Stimulated activated naive B cell treated with anti-CD40 and anti-IgM and Interleukin-4, amounts not matched to agents 10 μg/mL and 1 μg/mL and 100 μg/mL, for 72 hours (primary cell): ENCODE measurements at regions not wholly inside any gene's neighbourhood (a gene's known extent, or its start where the extent isn't known, plus 50 kb on each side); places are given as distances from the start of the nearest gene placed in this dataset.
A peak's percentile ranks its signal among the peaks of the same experiment; 100 is the strongest.

Experiments used
- ATAC-seq, 2 donors: fragments of 150-1000 bp; cut with Tn5 transposase; replicated peaks; 2 replicates each; pipeline ENCODE4 v1.10.0; 2021; ENCODE audit warnings: moderate library complexity in 1 of 2
- DNase-seq: peaks from one replicate; pipeline ENCODE4 v3.0.0; 2021
- H3K27ac Mint-ChIP-seq: one replicate; pipeline ENCODE4 v1.8.0; 2022; ENCODE audit warnings: mild to moderate bottlenecking, mixed read lengths
- H3K27me3 Mint-ChIP-seq, 2 donors: one replicate each; pipeline ENCODE4 v1.8.0; 2022; ENCODE audit warnings: mixed read lengths in 2 of 2
- H3K36me3 Mint-ChIP-seq, 2 donors: one replicate each; pipeline ENCODE4 v1.8.0; 2022; ENCODE audit warnings: mixed read lengths in 2 of 2, mild to moderate bottlenecking in 1 of 2
- H3K4me1 Mint-ChIP-seq, 2 donors: one replicate each; pipeline ENCODE4 v1.8.0; 2022; ENCODE audit warnings: mixed read lengths in 2 of 2, mild to moderate bottlenecking in 1 of 2
- H3K4me3 Mint-ChIP-seq, 2 donors: one replicate each; pipeline ENCODE4 v1.8.0; 2022; ENCODE audit warnings: mild to moderate bottlenecking in 2 of 2, mixed read lengths in 2 of 2, moderate library complexity in 1 of 2
- H3K9me3 Mint-ChIP-seq, 2 donors: one replicate each; pipeline ENCODE4 v1.8.0; 2022; ENCODE audit warnings: mixed read lengths in 2 of 2, mild to moderate bottlenecking in 1 of 2

- Mint-ChIP-seq H3K4me3 (no peak overlapping the region), H3K9me3 (no peaks in the 10 kb centered on the region), H3K27me3 (peaks cover 0 to 9% of the 10 kb centered on the region in 2 donors), H3K4me1 (peaks cover 1 to 5% of the 10 kb centered on the region in 2 donors), H3K27ac (no peak overlapping the region), H3K36me3 (no peaks in the 10 kb centered on the region)
- peak; percentile 74 to 87 for ATAC-seq
- DNase-seq = peak; percentile 10
These were observed 329.3 kb upstream of the RPS6KA3 start for GRCh38 chrX:20595928-20596575.

GRCh38 chrX:20594985-20595384, 328.3 kb upstream of the RPS6KA3 start:
- Mint-ChIP-seq H3K36me3 (no peaks in the 10 kb centered on the region), H3K9me3 (no peaks in the 10 kb centered on the region), H3K4me3 (no peak overlapping the region), H3K27me3 (peaks cover 0 to 9% of the 10 kb centered on the region in 2 donors), H3K27ac (no peak overlapping the region), H3K4me1 (peaks cover 1 to 5% of the 10 kb centered on the region in 2 donors)
- no peak for DNase-seq
- ATAC-seq = no peak

GRCh38 chrX:20593836-20594235, 327.1 kb upstream of the RPS6KA3 start:
- Mint-ChIP-seq H3K4me3 (no peak overlapping the region), H3K27me3 (peaks cover 0 to 9% of the 10 kb centered on the region in 2 donors), H3K27ac (no peak overlapping the region), H3K4me1 (peaks cover 1 to 5% of the 10 kb centered on the region in 2 donors), H3K36me3 (no peaks in the 10 kb centered on the region), H3K9me3 (peaks cover 2% of the 10 kb centered on the region in 2 donors)
- ATAC-seq (no peak), DNase-seq (no peak)

GRCh38 chrX:20593402-20593801, 326.7 kb upstream of the RPS6KA3 start:
- DNase-seq (no peak), ATAC-seq (no peak)
- Mint-ChIP-seq H3K27ac (no peak overlapping the region), H3K27me3 (peaks cover 0 to 9% of the 10 kb centered on the region in 2 donors), H3K4me3 (no peak overlapping the region), H3K4me1 (peaks cover 1 to 5% of the 10 kb centered on the region in 2 donors), H3K36me3 (no peaks in the 10 kb centered on the region), H3K9me3 (peaks cover 4% of the 10 kb centered on the region in 2 donors)

- no peak overlapping the region for H3K27ac Mint-ChIP-seq
- DNase-seq (no peak), ATAC-seq (no peak)
- H3K27me3 Mint-ChIP-seq = no peaks in the 10 kb centered on the region
- H3K36me3 Mint-ChIP-seq = no peaks in the 10 kb centered on the region
- peaks cover 1 to 5% of the 10 kb centered on the region in 2 donors for H3K4me1 Mint-ChIP-seq
- H3K4me3 Mint-ChIP-seq = no peak overlapping the region
- peaks cover 4 to 5% of the 10 kb centered on the region in 2 donors for H3K9me3 Mint-ChIP-seq
These were observed 324.5 kb upstream of the RPS6KA3 start for GRCh38 chrX:20591246-20591645.

- Mint-ChIP-seq H3K4me3 (no peak overlapping the region), H3K9me3 (peaks cover 4 to 5% of the 10 kb centered on the region in 2 donors), H3K4me1 (no peaks in the 10 kb centered on the region), H3K36me3 (no peaks in the 10 kb centered on the region), H3K27ac (no peak overlapping the region), H3K27me3 (no peaks in the 10 kb centered on the region)
- no peak for ATAC-seq
- DNase-seq = no peak
These were observed 319.1 kb upstream of the RPS6KA3 start for GRCh38 chrX:20585782-20586181.

- Mint-ChIP-seq H3K9me3 (no peaks in the 10 kb centered on the region), H3K4me3 (no peak overlapping the region), H3K27me3 (peaks cover 4 to 5% of the 10 kb centered on the region in 2 donors), H3K4me1 (no peaks in the 10 kb centered on the region), H3K27ac (no peak overlapping the region), H3K36me3 (no peaks in the 10 kb centered on the region)
- DNase-seq = no peak
- ATAC-seq = no peak
These were observed 304.9 kb upstream of the RPS6KA3 start for GRCh38 chrX:20571611-20572010.

- Mint-ChIP-seq H3K9me3 (no peaks in the 10 kb centered on the region), H3K4me3 (no peak overlapping the region), H3K27me3 (peaks cover 0 to 6% of the 10 kb centered on the region in 2 donors), H3K36me3 (no peaks in the 10 kb centered on the region), H3K4me1 (peaks cover 0 to 3% of the 10 kb centered on the region in 2 donors), H3K27ac (no peak overlapping the region)
- DNase-seq (no peak), ATAC-seq (no peak)
These were observed 300.4 kb upstream of the RPS6KA3 start for GRCh38 chrX:20567108-20567507.

- Mint-ChIP-seq H3K27me3 (peaks cover 0 to 15% of the 10 kb centered on the region in 2 donors), H3K4me1 (no peaks in the 10 kb centered on the region), H3K4me3 (no peak overlapping the region), H3K9me3 (peaks cover 2 to 11% of the 10 kb centered on the region in 2 donors), H3K27ac (no peak overlapping the region), H3K36me3 (peaks cover 0 to 4% of the 10 kb centered on the region in 2 donors)
- DNase-seq = no peak
- ATAC-seq = no peak
These were observed 280.9 kb upstream of the RPS6KA3 start for GRCh38 chrX:20547611-20548051.

GRCh38 chrX:20545538-20545937, 278.8 kb upstream of the RPS6KA3 start:
- peaks cover 0 to 10% of the 10 kb centered on the region in 2 donors for H3K36me3 Mint-ChIP-seq
- H3K27me3 Mint-ChIP-seq = peaks cover 0 to 12% of the 10 kb centered on the region in 2 donors
- no peak for ATAC-seq
- no peak for DNase-seq
- no peaks in the 10 kb centered on the region for H3K4me1 Mint-ChIP-seq
- no peak overlapping the region for H3K4me3 Mint-ChIP-seq
- no peak overlapping the region for H3K27ac Mint-ChIP-seq
- peaks cover 9 to 25% of the 10 kb centered on the region in 2 donors for H3K9me3 Mint-ChIP-seq

GRCh38 chrX:20542072-20542471, 275.4 kb upstream of the RPS6KA3 start:
- ATAC-seq (no peak), DNase-seq (no peak)
- peaks cover 0 to 10% of the 10 kb centered on the region in 2 donors for H3K36me3 Mint-ChIP-seq
- H3K9me3 Mint-ChIP-seq = peaks cover 9 to 26% of the 10 kb centered on the region in 2 donors
- H3K4me1 Mint-ChIP-seq = no peaks in the 10 kb centered on the region
- H3K27ac Mint-ChIP-seq = no peak overlapping the region
- H3K27me3 Mint-ChIP-seq = peaks cover 0 to 11% of the 10 kb centered on the region in 2 donors
- H3K4me3 Mint-ChIP-seq = no peak overlapping the region

GRCh38 chrX:20538974-20539373, 272.3 kb upstream of the RPS6KA3 start:
- DNase-seq (no peak), ATAC-seq (no peak)
- Mint-ChIP-seq H3K27me3 (peaks cover 2 to 10% of the 10 kb centered on the region in 2 donors), H3K27ac (no peak overlapping the region), H3K9me3 (peaks cover 9 to 26% of the 10 kb centered on the region in 2 donors), H3K4me1 (no peaks in the 10 kb centered on the region), H3K36me3 (peaks cover 0 to 10% of the 10 kb centered on the region in 2 donors), H3K4me3 (no peak overlapping the region)

- Mint-ChIP-seq H3K9me3 (no peaks in the 10 kb centered on the region), H3K4me3 (no peak overlapping the region), H3K27ac (no peak overlapping the region), H3K36me3 (no peaks in the 10 kb centered on the region), H3K4me1 (peaks cover 0 to 2% of the 10 kb centered on the region in 2 donors), H3K27me3 (peaks cover 20 to 43% of the 10 kb centered on the region in 2 donors)
- ATAC-seq (no peak), DNase-seq (no peak)
These were observed 265.0 kb upstream of the RPS6KA3 start for GRCh38 chrX:20531667-20532066.

- DNase-seq = peak; percentile 20
- Mint-ChIP-seq H3K4me1 (peaks cover 0 to 2% of the 10 kb centered on the region in 2 donors), H3K9me3 (no peaks in the 10 kb centered on the region), H3K27ac (no peak overlapping the region), H3K36me3 (no peaks in the 10 kb centered on the region), H3K27me3 (peaks cover 20 to 43% of the 10 kb centered on the region in 2 donors), H3K4me3 (no peak overlapping the region)
- ATAC-seq = peak in 1 of 2 donors; percentile 53
These were observed 263.8 kb upstream of the RPS6KA3 start for GRCh38 chrX:20530406-20530921.

- DNase-seq = no peak
- no peak for ATAC-seq
- Mint-ChIP-seq H3K4me3 (no peak overlapping the region), H3K27ac (no peak overlapping the region), H3K27me3 (peaks cover 20 to 43% of the 10 kb centered on the region in 2 donors), H3K36me3 (no peaks in the 10 kb centered on the region), H3K9me3 (no peaks in the 10 kb centered on the region), H3K4me1 (peaks cover 0 to 2% of the 10 kb centered on the region in 2 donors)
These were observed 263.0 kb upstream of the RPS6KA3 start for GRCh38 chrX:20529711-20530110.
